ENCODE measurements at regions not wholly inside any gene's neighbourhood (a gene's known extent, or its start where the extent isn't known, plus 50 kb on each side); places are given as distances from the start of the nearest gene placed in this dataset.

DNA sequence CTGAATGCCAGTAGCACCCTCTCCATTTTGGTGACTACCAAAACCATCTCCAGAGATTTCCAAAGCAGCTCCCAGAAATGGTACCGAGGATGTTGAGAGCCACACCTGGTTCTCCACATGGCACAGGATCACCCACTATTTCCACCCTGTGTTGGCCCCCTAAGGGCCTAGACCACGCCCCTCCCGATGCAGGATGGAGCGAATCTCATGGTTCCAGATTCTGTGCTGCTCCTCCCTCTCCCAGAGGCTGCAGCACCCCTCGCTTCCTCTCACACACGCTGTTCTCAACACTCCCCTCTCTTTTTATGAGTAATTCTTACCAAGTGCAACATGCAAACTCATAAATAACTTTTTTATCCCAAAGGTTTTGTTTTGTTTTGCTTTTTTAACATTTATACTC, 571.5 kb downstream of the STK39 start:
- no peaks in the 10 kb centered on the region for H3K27me3 Mint-ChIP-seq (ENCODE audit: unreplicated experiment)
- no peak overlapping the region for H3K27ac Mint-ChIP-seq (ENCODE audit: unreplicated experiment)
- H3K4me3 Mint-ChIP-seq (ENCODE audit: unreplicated experiment), result no peak overlapping the region
- no peaks in the 10 kb centered on the region for H3K4me1 Mint-ChIP-seq (ENCODE audit: unreplicated experiment)
- no peak for DNase-seq (ENCODE audit: low spot score)
- no peaks in the 10 kb centered on the region for H3K36me3 Mint-ChIP-seq (ENCODE audit: low read depth, unreplicated experiment)
- TF ChIP-seq CTCF (IDR thresholded peaks at IDR 0.05; ENCODE audit: unreplicated experiment), result no peak
- H3K9me3 Mint-ChIP-seq (ENCODE audit: unreplicated experiment), result no peaks in the 10 kb centered on the region

- Mint-ChIP-seq H3K4me3 (ENCODE audit: unreplicated experiment) (no peak overlapping the region), H3K27ac (ENCODE audit: unreplicated experiment) (no peak overlapping the region), H3K9me3 (ENCODE audit: unreplicated experiment) (peaks cover 7% of the 10 kb centered on the region), H3K27me3 (ENCODE audit: unreplicated experiment) (no peaks in the 10 kb centered on the region), H3K4me1 (ENCODE audit: unreplicated experiment) (no peaks in the 10 kb centered on the region), H3K36me3 (ENCODE audit: low read depth, unreplicated experiment) (peaks cover 8% of the 10 kb centered on the region)
- DNase-seq (ENCODE audit: low spot score), result no peak
- no peak for TF ChIP-seq CTCF (IDR thresholded peaks at IDR 0.05; ENCODE audit: unreplicated experiment)
Observed at GRCh38 chr2:167670588-167670987, 576.8 kb downstream of the STK39 start.

- Mint-ChIP-seq H3K36me3 (ENCODE audit: low read depth, unreplicated experiment) (no peaks in the 10 kb centered on the region), H3K4me1 (ENCODE audit: unreplicated experiment) (peaks cover 2% of the 10 kb centered on the region), H3K4me3 (ENCODE audit: unreplicated experiment) (no peak overlapping the region), H3K27me3 (ENCODE audit: unreplicated experiment) (no peaks in the 10 kb centered on the region), H3K9me3 (ENCODE audit: unreplicated experiment) (no peaks in the 10 kb centered on the region), H3K27ac (ENCODE audit: unreplicated experiment) (no peak overlapping the region)
- DNase-seq (ENCODE audit: low spot score), result no peak
- no peak for TF ChIP-seq CTCF (IDR thresholded peaks at IDR 0.05; ENCODE audit: unreplicated experiment)
Observed at GRCh38 chr2:167653131-167653530, 594.3 kb downstream of the STK39 start.

GRCh38 chr2:167652401-167652800, 595.0 kb downstream of the STK39 start:
- no peak overlapping the region for H3K27ac Mint-ChIP-seq (ENCODE audit: unreplicated experiment)
- H3K9me3 Mint-ChIP-seq (ENCODE audit: unreplicated experiment), result no peaks in the 10 kb centered on the region
- DNase-seq (ENCODE audit: low spot score), result no peak
- no peak overlapping the region for H3K4me3 Mint-ChIP-seq (ENCODE audit: unreplicated experiment)
- peaks cover 10% of the 10 kb centered on the region for H3K4me1 Mint-ChIP-seq (ENCODE audit: unreplicated experiment)
- H3K36me3 Mint-ChIP-seq (ENCODE audit: low read depth, unreplicated experiment), result no peaks in the 10 kb centered on the region
- TF ChIP-seq CTCF (IDR thresholded peaks at IDR 0.05; ENCODE audit: unreplicated experiment), result no peak
- no peaks in the 10 kb centered on the region for H3K27me3 Mint-ChIP-seq (ENCODE audit: unreplicated experiment)

DNA sequence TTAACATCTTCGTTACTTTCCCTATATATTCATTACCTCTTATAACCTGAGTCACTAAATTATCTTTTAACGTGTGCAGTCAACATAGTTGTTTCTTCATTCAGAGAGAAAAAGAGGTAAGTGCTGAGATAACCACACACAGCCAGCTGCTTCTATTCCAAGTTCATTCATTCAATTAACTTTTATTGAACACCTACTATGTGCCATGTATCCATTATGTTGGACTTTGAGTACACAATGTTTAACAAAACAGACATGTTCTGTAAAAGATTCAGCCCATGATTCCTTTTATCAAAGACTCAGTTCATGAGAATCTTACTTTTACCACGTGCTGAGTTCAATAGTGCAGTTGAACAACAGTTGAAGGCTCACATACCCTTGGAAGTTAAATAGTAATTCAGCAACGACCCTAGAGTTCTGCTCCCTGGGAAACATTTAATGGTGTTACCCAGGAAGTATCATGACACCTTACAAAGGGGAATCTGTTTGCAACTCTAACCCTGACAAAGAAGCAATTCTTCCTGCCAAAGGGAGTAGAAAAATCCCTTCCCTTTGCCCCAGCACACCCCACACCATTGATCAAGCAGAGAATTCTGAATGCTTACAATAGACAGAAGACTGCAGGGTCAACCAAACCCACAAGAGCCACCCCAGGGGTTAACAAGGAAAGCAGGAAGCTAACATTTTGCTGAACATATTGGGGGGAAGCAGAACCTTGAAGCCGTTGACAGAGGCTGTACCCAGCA, 595.8 kb downstream of the STK39 start:
- no peaks in the 10 kb centered on the region for H3K27me3 Mint-ChIP-seq (ENCODE audit: unreplicated experiment)
- no peak for TF ChIP-seq CTCF (IDR thresholded peaks at IDR 0.05; ENCODE audit: unreplicated experiment)
- H3K9me3 Mint-ChIP-seq (ENCODE audit: unreplicated experiment), result no peaks in the 10 kb centered on the region
- peaks cover 13% of the 10 kb centered on the region for H3K4me1 Mint-ChIP-seq (ENCODE audit: unreplicated experiment)
- no peak for DNase-seq (ENCODE audit: low spot score)
- no peak overlapping the region for H3K27ac Mint-ChIP-seq (ENCODE audit: unreplicated experiment)
- no peaks in the 10 kb centered on the region for H3K36me3 Mint-ChIP-seq (ENCODE audit: low read depth, unreplicated experiment)
- H3K4me3 Mint-ChIP-seq (ENCODE audit: unreplicated experiment), result no peak overlapping the region

All from endothelial cell (in vitro differentiated cells).